CD14-positive monocyte (primary cell): ENCODE measurements at regions not wholly inside any gene's neighbourhood (a gene's known extent, or its start where the extent isn't known, plus 50 kb on each side); places are given as distances from the start of the nearest gene placed in this dataset.

ENCODE experiments used
- DNase-seq, 3 donors: peaks; one replicate each; pipeline ENCODE4 v3.0.0-alpha.2; 2011 to 2022
- H2AFZ ChIP-seq: 2 replicates; pipeline ENCODE4 v1.6.0; 2012; ENCODE audit warnings: mild to moderate bottlenecking, low read depth, low read length, inconsistent platforms; ENCODE audit not compliant: insufficient read depth, poor library complexity, severe bottlenecking
- H3K27ac ChIP-seq, 2 donors: 1 replicate in 1 of 2; 2 replicates in 1 of 2; pipeline ENCODE4 v1.5.1; 2012 to 2013; ENCODE audit warnings: low read length in 2 of 2, control low read depth in 1 of 2, inconsistent platforms in 1 of 2, low read depth in 1 of 2, mild to moderate bottlenecking in 1 of 2
- H3K27me3 ChIP-seq, 2 donors: one replicate each; pipeline versions ENCODE4 v1.6.0 to v1.6.1; 2011 to 2013; ENCODE audit warnings: low read length in 2 of 2; ENCODE audit not compliant: control insufficient read depth in 2 of 2, insufficient read depth in 2 of 2
- H3K36me3 ChIP-seq, 2 donors: replicated peaks in 1 of 2; 1 replicate in 1 of 2; 2 replicates in 1 of 2; pipeline versions ENCODE4 v1.5.1 to v1.6.1; 2012 to 2013; ENCODE audit warnings: low read length in 2 of 2, control low read depth in 1 of 2, inconsistent platforms in 1 of 2, mild to moderate bottlenecking in 1 of 2; ENCODE audit not compliant: insufficient read depth in 2 of 2, control insufficient read depth in 1 of 2
- H3K4me1 ChIP-seq, 2 donors: 1 replicate in 1 of 2; 2 replicates in 1 of 2; pipeline versions ENCODE4 v1.5.1 to v1.6.1; 2012 to 2013; ENCODE audit warnings: low read length in 2 of 2, control low read depth in 1 of 2, inconsistent platforms in 1 of 2, mild to moderate bottlenecking in 1 of 2, moderate library complexity in 1 of 2; ENCODE audit not compliant: insufficient read depth in 2 of 2, control insufficient read depth in 1 of 2
- H3K4me2 ChIP-seq: replicated peaks from 2 replicates; pipeline ENCODE3; 2012; ENCODE audit warnings: low read length, moderate library complexity, mild to moderate bottlenecking; ENCODE audit not compliant: poor library complexity, severe bottlenecking; ENCODE audit errors: extremely low read depth
- H3K4me3 ChIP-seq, 3 experiments: fragments of 200-600 bp in 1 of 3; sonication (generic) in 1 of 3; replicated peaks in 1 of 3; 1 replicate in 2 of 3; 2 replicates in 1 of 3; pipeline ENCODE4 v1.5.1; 2011 to 2013; ENCODE audit warnings: low read length in 3 of 3, mild to moderate bottlenecking in 3 of 3, control low read depth in 2 of 3, low read depth in 2 of 3, inconsistent platforms in 1 of 3, moderate library complexity in 1 of 3
- H3K79me2 ChIP-seq: 2 replicates; pipeline ENCODE4 v1.6.0; 2012; ENCODE audit warnings: mild to moderate bottlenecking, control low read depth, inconsistent platforms, low read length, moderate library complexity; ENCODE audit not compliant: insufficient read depth
- H3K9ac ChIP-seq: 2 replicates; pipeline ENCODE4 v1.6.0; 2017; ENCODE audit warnings: low read length, mild to moderate bottlenecking; ENCODE audit not compliant: insufficient read depth, poor library complexity, severe bottlenecking
- H3K9me3 ChIP-seq, 2 donors: replicated peaks in 1 of 2; 1 replicate in 1 of 2; 2 replicates in 1 of 2; pipeline versions ENCODE4 v1.5.1 to v1.6.1; 2012 to 2013; ENCODE audit warnings: low read length in 2 of 2, control low read depth in 1 of 2; ENCODE audit not compliant: control insufficient read depth in 1 of 2, insufficient read depth in 1 of 2
- H4K20me1 ChIP-seq: 2 replicates; pipeline ENCODE4 v1.6.0; 2012; ENCODE audit warnings: mild to moderate bottlenecking, low read length, control low read depth, moderate library complexity; ENCODE audit not compliant: insufficient read depth
- H3K27ac Mint-ChIP-seq, 7 donors: one replicate each; pipeline ENCODE4 v1.8.0; 2020; ENCODE audit warnings: mild to moderate bottlenecking in 7 of 7, mixed read lengths in 7 of 7, moderate library complexity in 6 of 7, inconsistent platforms in 2 of 7
- H3K27me3 Mint-ChIP-seq, 3 donors: one replicate each; pipeline ENCODE4 v1.8.0; 2021 to 2022; ENCODE audit warnings: low read depth in 3 of 3, mild to moderate bottlenecking in 3 of 3, mixed read lengths in 3 of 3, moderate library complexity in 3 of 3, inconsistent platforms in 1 of 3
- H3K36me3 Mint-ChIP-seq, 2 donors: one replicate each; pipeline ENCODE4 v1.8.0; 2020; ENCODE audit warnings: mixed read lengths in 2 of 2, inconsistent platforms in 1 of 2, mild to moderate bottlenecking in 1 of 2
- H3K4me1 Mint-ChIP-seq: one replicate; pipeline ENCODE4 v1.8.0; 2020; ENCODE audit warnings: mild to moderate bottlenecking, mixed read lengths
- H3K4me3 Mint-ChIP-seq, 2 donors: one replicate each; pipeline ENCODE4 v1.8.0; 2020; ENCODE audit warnings: mild to moderate bottlenecking in 2 of 2, mixed read lengths in 2 of 2, moderate library complexity in 1 of 2
- H3K9me3 Mint-ChIP-seq, 7 donors: one replicate each; pipeline ENCODE4 v1.8.0; 2020 to 2022; ENCODE audit warnings: mixed read lengths in 7 of 7, mild to moderate bottlenecking in 6 of 7, moderate library complexity in 6 of 7, inconsistent platforms in 2 of 7
- WGBS: methylation state at CpG from one replicate; pipeline ENCODE4 v1.1.5; 2013; ENCODE audit warnings: missing lambda C conversion rate; ENCODE audit not compliant: insufficient coverage; 5-methylcytosine and 5-hydroxymethylcytosine counted together
- intact Hi-C, 2 donors: fragments of 100-400 bp; cut with micrococcal nuclease; formaldehyde crosslinking; loops; one replicate each; pipeline versions ENCODE4 v1.15.0 to v1.15.1; 2023
- TF ChIP-seq, protein P1 (sequence below): fragments of 200-600 bp; IDR thresholded peaks from one replicate; pipeline ENCODE4 v1.8.0; 2022; ENCODE audit warnings: antibody characterized with exemption, mild to moderate bottlenecking

GRCh38 chrX:6983207-6983955, 164.1 kb upstream of the STS start:
- Mint-ChIP-seq H3K27ac (no peak overlapping the region), H3K36me3 (no peaks in the 10 kb centered on the region), H3K4me3 (no peak overlapping the region), H3K27me3 (no peaks in the 10 kb centered on the region), H3K9me3 (peaks cover 0 to 20% (median 10%) of the 10 kb centered on the region in 7 donors), H3K4me1 (no peaks in the 10 kb centered on the region)
- no peak overlapping the region for H3K27ac ChIP-seq
- H3K9me3 ChIP-seq, result peaks cover 0 to 6% of the 10 kb centered on the region in 2 donors
- DNase-seq, result no peak
- no peak overlapping the region for H3K4me2 ChIP-seq
- H3K79me2 ChIP-seq, result no peaks in the 10 kb centered on the region
- 83% methylated on average over 1 of the region's 11 CpGs for WGBS
- intact Hi-C loops, result no loop called here
- TF ChIP-seq, protein P1, sequence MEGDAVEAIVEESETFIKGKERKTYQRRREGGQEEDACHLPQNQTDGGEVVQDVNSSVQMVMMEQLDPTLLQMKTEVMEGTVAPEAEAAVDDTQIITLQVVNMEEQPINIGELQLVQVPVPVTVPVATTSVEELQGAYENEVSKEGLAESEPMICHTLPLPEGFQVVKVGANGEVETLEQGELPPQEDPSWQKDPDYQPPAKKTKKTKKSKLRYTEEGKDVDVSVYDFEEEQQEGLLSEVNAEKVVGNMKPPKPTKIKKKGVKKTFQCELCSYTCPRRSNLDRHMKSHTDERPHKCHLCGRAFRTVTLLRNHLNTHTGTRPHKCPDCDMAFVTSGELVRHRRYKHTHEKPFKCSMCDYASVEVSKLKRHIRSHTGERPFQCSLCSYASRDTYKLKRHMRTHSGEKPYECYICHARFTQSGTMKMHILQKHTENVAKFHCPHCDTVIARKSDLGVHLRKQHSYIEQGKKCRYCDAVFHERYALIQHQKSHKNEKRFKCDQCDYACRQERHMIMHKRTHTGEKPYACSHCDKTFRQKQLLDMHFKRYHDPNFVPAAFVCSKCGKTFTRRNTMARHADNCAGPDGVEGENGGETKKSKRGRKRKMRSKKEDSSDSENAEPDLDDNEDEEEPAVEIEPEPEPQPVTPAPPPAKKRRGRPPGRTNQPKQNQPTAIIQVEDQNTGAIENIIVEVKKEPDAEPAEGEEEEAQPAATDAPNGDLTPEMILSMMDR, result no peak
- H4K20me1 ChIP-seq, result no peaks in the 10 kb centered on the region
- no peaks in the 10 kb centered on the region for H3K27me3 ChIP-seq
- H3K9ac ChIP-seq, result no peak overlapping the region
- no peak overlapping the region for H3K4me3 ChIP-seq
- no peak overlapping the region for H2AFZ ChIP-seq
- H3K4me1 ChIP-seq, result no peaks in the 10 kb centered on the region
- no peaks in the 10 kb centered on the region for H3K36me3 ChIP-seq

GRCh38 chrX:6981718-6982406, 165.7 kb upstream of the STS start:
- H3K9me3 ChIP-seq, result peaks cover 6 to 8% of the 10 kb centered on the region in 2 donors
- no peaks in the 10 kb centered on the region for H3K4me1 Mint-ChIP-seq
- H3K4me3 ChIP-seq, result no peak overlapping the region
- H3K27me3 Mint-ChIP-seq, result no peaks in the 10 kb centered on the region
- TF ChIP-seq, protein P1, result no peak
- WGBS, result no CpG with 5 or more reads among the region's 8 CpGs
- intact Hi-C loops, result no loop called here
- no peak overlapping the region for H3K4me3 Mint-ChIP-seq
- H3K4me2 ChIP-seq, result no peak overlapping the region
- no peaks in the 10 kb centered on the region for H3K36me3 ChIP-seq
- H3K9me3 Mint-ChIP-seq, result peaks cover 0 to 23% (median 10%) of the 10 kb centered on the region in 7 donors
- H2AFZ ChIP-seq, result no peak overlapping the region
- no peak overlapping the region for H3K27ac ChIP-seq
- H3K79me2 ChIP-seq, result no peaks in the 10 kb centered on the region
- no peak overlapping the region for H3K27ac Mint-ChIP-seq
- no peaks in the 10 kb centered on the region for H3K4me1 ChIP-seq
- H4K20me1 ChIP-seq, result no peaks in the 10 kb centered on the region
- H3K9ac ChIP-seq, result no peak overlapping the region
- H3K36me3 Mint-ChIP-seq, result no peaks in the 10 kb centered on the region
- DNase-seq, result no peak
- H3K27me3 ChIP-seq, result no peaks in the 10 kb centered on the region
